ENCODE measurements at regions not wholly inside any gene's neighbourhood (a gene's known extent, or its start where the extent isn't known, plus 50 kb on each side); places are given as distances from the start of the nearest gene placed in this dataset.

GRCh38 chr16:77541165-77541564, 106.3 kb upstream of the ADAMTS18 start:
- Histone ChIP-seq H3K27me3 (ENCODE audit: control insufficient read depth, insufficient read depth, low read length) (no peaks in the 10 kb centered on the region), H3K36me3 (ENCODE audit: control insufficient read depth, insufficient read depth, low read length) (no peaks in the 10 kb centered on the region), H3K4me3 (ENCODE audit: low read depth, low read length) (no peak overlapping the region)
- TF ChIP-seq, protein P1, sequence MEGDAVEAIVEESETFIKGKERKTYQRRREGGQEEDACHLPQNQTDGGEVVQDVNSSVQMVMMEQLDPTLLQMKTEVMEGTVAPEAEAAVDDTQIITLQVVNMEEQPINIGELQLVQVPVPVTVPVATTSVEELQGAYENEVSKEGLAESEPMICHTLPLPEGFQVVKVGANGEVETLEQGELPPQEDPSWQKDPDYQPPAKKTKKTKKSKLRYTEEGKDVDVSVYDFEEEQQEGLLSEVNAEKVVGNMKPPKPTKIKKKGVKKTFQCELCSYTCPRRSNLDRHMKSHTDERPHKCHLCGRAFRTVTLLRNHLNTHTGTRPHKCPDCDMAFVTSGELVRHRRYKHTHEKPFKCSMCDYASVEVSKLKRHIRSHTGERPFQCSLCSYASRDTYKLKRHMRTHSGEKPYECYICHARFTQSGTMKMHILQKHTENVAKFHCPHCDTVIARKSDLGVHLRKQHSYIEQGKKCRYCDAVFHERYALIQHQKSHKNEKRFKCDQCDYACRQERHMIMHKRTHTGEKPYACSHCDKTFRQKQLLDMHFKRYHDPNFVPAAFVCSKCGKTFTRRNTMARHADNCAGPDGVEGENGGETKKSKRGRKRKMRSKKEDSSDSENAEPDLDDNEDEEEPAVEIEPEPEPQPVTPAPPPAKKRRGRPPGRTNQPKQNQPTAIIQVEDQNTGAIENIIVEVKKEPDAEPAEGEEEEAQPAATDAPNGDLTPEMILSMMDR (IDR thresholded peaks at IDR 0.05; ENCODE audit: insufficient read depth, low read length, severe bottlenecking), result no peak
- FAIRE-seq (no peak), DNase-seq (ENCODE audit: low read depth) (no peak)

- TF ChIP-seq, protein P1 (IDR thresholded peaks at IDR 0.05; ENCODE audit: insufficient read depth, low read length, severe bottlenecking), result no peak
- FAIRE-seq, result no peak
- no peaks in the 10 kb centered on the region for H3K27me3 ChIP-seq (ENCODE audit: control insufficient read depth, insufficient read depth, low read length)
These were observed 113.3 kb upstream of the ADAMTS18 start for GRCh38 chr16:77548151-77548550.

DNA sequence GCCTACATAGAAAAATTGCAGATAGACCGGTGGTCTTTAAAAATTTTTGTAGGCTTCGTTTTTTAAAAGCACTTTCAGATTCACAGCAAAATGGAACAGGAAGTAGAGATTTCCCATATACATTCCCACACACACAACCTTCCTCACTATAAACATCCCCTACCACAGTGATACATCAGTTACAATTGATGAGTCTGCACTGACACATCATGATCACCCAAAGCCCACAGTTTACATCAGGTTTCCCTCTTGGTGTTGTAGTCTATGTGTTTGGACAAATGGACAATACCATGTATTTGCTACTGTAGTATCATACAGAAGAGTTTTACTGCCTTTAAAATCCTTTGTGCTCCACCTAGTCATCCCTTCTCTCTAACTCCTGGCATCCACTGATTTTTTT, 113.9 kb upstream of the ADAMTS18 start:
- no peak for DNase-seq (ENCODE audit: low read depth)
- Histone ChIP-seq H3K4me3 (ENCODE audit: low read depth, low read length) (no peak overlapping the region), H3K27me3 (ENCODE audit: control insufficient read depth, insufficient read depth, low read length) (no peaks in the 10 kb centered on the region), H3K36me3 (ENCODE audit: control insufficient read depth, insufficient read depth, low read length) (no peaks in the 10 kb centered on the region)
- no peak for FAIRE-seq
- TF ChIP-seq, protein P1 (IDR thresholded peaks at IDR 0.05; ENCODE audit: insufficient read depth, low read length, severe bottlenecking), result no peak

More at GRCh38 chr16:77548151-77548550, 113.3 kb upstream of the ADAMTS18 start:
- no peak for DNase-seq (ENCODE audit: low read depth)
- no peaks in the 10 kb centered on the region for H3K36me3 ChIP-seq (ENCODE audit: control insufficient read depth, insufficient read depth, low read length)
- no peak overlapping the region for H3K4me3 ChIP-seq (ENCODE audit: low read depth, low read length)

DNA sequence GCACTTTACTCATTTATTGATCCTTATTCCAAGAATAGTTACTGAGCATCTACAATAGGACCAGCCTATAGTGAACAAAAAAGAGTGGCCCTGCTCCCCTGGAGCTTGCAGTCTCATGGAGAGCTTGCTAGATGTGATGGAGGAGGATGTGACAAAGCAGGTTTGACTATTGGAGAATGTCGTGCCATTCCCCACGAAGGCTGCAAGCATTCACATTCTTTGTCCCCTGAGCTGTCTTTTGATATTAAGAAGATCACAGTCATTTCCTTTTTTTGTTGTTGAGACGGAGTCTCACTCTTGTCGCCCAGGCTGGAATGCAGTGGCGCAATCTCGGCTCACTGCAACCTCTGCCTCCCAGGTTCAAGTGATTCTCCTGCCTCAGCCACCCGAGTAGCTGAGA, 115.0 kb upstream of the ADAMTS18 start:
- DNase-seq (ENCODE audit: low read depth) (no peak), FAIRE-seq (no peak)
- H3K36me3 ChIP-seq (ENCODE audit: control insufficient read depth, insufficient read depth, low read length), result no peaks in the 10 kb centered on the region
- TF ChIP-seq, protein P1 (IDR thresholded peaks at IDR 0.05; ENCODE audit: insufficient read depth, low read length, severe bottlenecking), result no peak
- no peaks in the 10 kb centered on the region for H3K27me3 ChIP-seq (ENCODE audit: control insufficient read depth, insufficient read depth, low read length)
- no peak overlapping the region for H3K4me3 ChIP-seq (ENCODE audit: low read depth, low read length)

- Histone ChIP-seq H3K36me3 (ENCODE audit: control insufficient read depth, insufficient read depth, low read length) (no peaks in the 10 kb centered on the region), H3K4me3 (ENCODE audit: low read depth, low read length) (no peak overlapping the region), H3K27me3 (ENCODE audit: control insufficient read depth, insufficient read depth, low read length) (no peaks in the 10 kb centered on the region)
- no peak for DNase-seq (ENCODE audit: low read depth)
- no peak for FAIRE-seq
- TF ChIP-seq, protein P1 (IDR thresholded peaks at IDR 0.05; ENCODE audit: insufficient read depth, low read length, severe bottlenecking), result no peak
These were observed 116.5 kb upstream of the ADAMTS18 start for GRCh38 chr16:77551357-77551756.

GRCh38 chr16:77553130-77553529, 118.3 kb upstream of the ADAMTS18 start:
- Histone ChIP-seq H3K4me3 (ENCODE audit: low read depth, low read length) (no peak overlapping the region), H3K36me3 (ENCODE audit: control insufficient read depth, insufficient read depth, low read length) (no peaks in the 10 kb centered on the region), H3K27me3 (ENCODE audit: control insufficient read depth, insufficient read depth, low read length) (no peaks in the 10 kb centered on the region)
- TF ChIP-seq, protein P1 (IDR thresholded peaks at IDR 0.05; ENCODE audit: insufficient read depth, low read length, severe bottlenecking), result no peak
- FAIRE-seq, result no peak
- DNase-seq (ENCODE audit: low read depth), result no peak

Data from bronchial epithelial cell (primary cell).